ENCODE measurements at regions not wholly inside any gene's neighbourhood (a gene's known extent, or its start where the extent isn't known, plus 50 kb on each side); places are given as distances from the start of the nearest gene placed in this dataset.

- no peak for DNase-seq
These were observed 116.5 kb downstream of the ELAPOR2 start for GRCh38 chr7:86942995-86943394.

GRCh38 chr7:86942081-86942480 is 117.4 kb downstream of the ELAPOR2 start:
- no peak for DNase-seq

- DNase-seq: peak; percentile 81
These were observed 120.1 kb downstream of the ELAPOR2 start for GRCh38 chr7:86939197-86939814.

- DNase-seq: no peak
These were observed 122.0 kb downstream of the ELAPOR2 start for GRCh38 chr7:86937363-86937878.

GRCh38 chr7:86933295-86933845 is 126.1 kb downstream of the ELAPOR2 start:
- peak; percentile 46 for DNase-seq

- DNase-seq: no peak
These were observed 127.4 kb downstream of the ELAPOR2 start for GRCh38 chr7:86932038-86932512.

GRCh38 chr7:86931439-86931838 is 128.0 kb downstream of the ELAPOR2 start:
- no peak for DNase-seq

GRCh38 chr7:86930554-86931307 is 128.7 kb downstream of the ELAPOR2 start:
- no peak for DNase-seq

- peak; percentile 45 for DNase-seq
These were observed 130.0 kb downstream of the ELAPOR2 start for GRCh38 chr7:86929293-86930109.

GRCh38 chr7:86928308-86928707 is 131.1 kb downstream of the ELAPOR2 start:
- DNase-seq: no peak

- peak; percentile 81 for DNase-seq
These were observed 132.7 kb downstream of the ELAPOR2 start for GRCh38 chr7:86926732-86927131.

- peak; percentile 68 for DNase-seq
These were observed 134.2 kb downstream of the ELAPOR2 start for GRCh38 chr7:86925221-86925620.

GRCh38 chr7:86923527-86923926 is 135.9 kb downstream of the ELAPOR2 start:
- DNase-seq: no peak

GRCh38 chr7:86920154-86920553 is 139.3 kb downstream of the ELAPOR2 start:
- DNase-seq: no peak

GRCh38 chr7:86918245-86918644 is 141.2 kb downstream of the ELAPOR2 start:
- DNase-seq: no peak

- no peak for DNase-seq
These were observed 143.1 kb downstream of the ELAPOR2 start for GRCh38 chr7:86916277-86916825.

GRCh38 chr7:86914551-86914950 is 144.9 kb downstream of the ELAPOR2 start:
- DNase-seq: peak; percentile 62
